ENCODE measurements at regions not wholly inside any gene's neighbourhood (a gene's known extent, or its start where the extent isn't known, plus 50 kb on each side); places are given as distances from the start of the nearest gene placed in this dataset.
A peak's percentile ranks its signal among the peaks of the same experiment; 100 is the strongest.

GRCh38 chr4:53781629-53782457 is 190.6 kb upstream of the LNX1 start (continued):
- TF ChIP-seq HMGXB3 (CRISPR knock-in tag; IDR thresholded peaks at IDR 0.05; ENCODE audit: borderline replicate concordance) (no peak), CEBPZ (IDR thresholded peaks at IDR 0.05; ENCODE audit: low read length) (no peak), ZSCAN29 (CRISPR knock-in tag; conservative IDR thresholded peaks at IDR 0.05) (no peak), CSRNP1 (CRISPR knock-in tag; IDR thresholded peaks at IDR 0.05) (no peak), DMTF1 (CRISPR knock-in tag; IDR thresholded peaks at IDR 0.05) (no peak), ZNF496 (CRISPR knock-in tag; IDR thresholded peaks at IDR 0.05; ENCODE audit: insufficient replicate concordance) (no peak), HOMEZ (CRISPR knock-in tag; IDR thresholded peaks at IDR 0.05; ENCODE audit: low read depth) (peak; percentile 62; the same call in 1 of the 2 replicates), DR1 (CRISPR knock-in tag; IDR thresholded peaks at IDR 0.05) (no peak), ZNF20 (CRISPR knock-in tag; IDR thresholded peaks at IDR 0.05) (no peak), ZNF740 (CRISPR knock-in tag; IDR thresholded peaks at IDR 0.05) (no peak), PCBP1 (IDR thresholded peaks at IDR 0.05; ENCODE audit: borderline replicate concordance, low read depth, low read length) (no peak), IRF2 (CRISPR knock-in tag; IDR thresholded peaks at IDR 0.05) (0 out of 2 replicates have a peak, but pooled peaks have one; percentile 44), HNRNPH1 (optimal IDR thresholded peaks at IDR 0.05; ENCODE audit: low read depth, low read length) (no peak)
